WTC11 (cell line): ENCODE measurements at regions not wholly inside any gene's neighbourhood (a gene's known extent, or its start where the extent isn't known, plus 50 kb on each side); places are given as distances from the start of the nearest gene placed in this dataset.

Source experiments
- ATF1 ChIP-seq: sonication (generic); formaldehyde crosslinking; IDR thresholded peaks from 2 replicates; pipeline ENCODE4 v1.8.1; 2023; ENCODE audit warnings: mild to moderate bottlenecking, moderate library complexity, missing genetic modification reagents
- ELF4 ChIP-seq: sonication (generic); formaldehyde crosslinking; IDR thresholded peaks from 2 replicates; pipeline ENCODE4 v1.8.1; 2022; ENCODE audit warnings: low read depth, mild to moderate bottlenecking, moderate library complexity, missing genetic modification reagents
- ESRRA ChIP-seq: sonication (generic); formaldehyde crosslinking; IDR thresholded peaks from 2 replicates; pipeline ENCODE4 v1.8.1; 2022; ENCODE audit warnings: mild to moderate bottlenecking, missing genetic modification reagents, borderline replicate concordance
- FOXJ3 ChIP-seq: sonication (generic); formaldehyde crosslinking; IDR thresholded peaks from 2 replicates; pipeline ENCODE4 v1.9.0; 2021; ENCODE audit warnings: missing genetic modification reagents, mild to moderate bottlenecking, borderline replicate concordance
- FOXP4 ChIP-seq: sonication (generic); formaldehyde crosslinking; IDR thresholded peaks from 2 replicates; pipeline ENCODE4 v1.8.0; 2022; ENCODE audit warnings: mild to moderate bottlenecking, missing genetic modification reagents
- MAX ChIP-seq: sonication (generic); formaldehyde crosslinking; IDR thresholded peaks from 2 replicates; pipeline ENCODE4 v1.8.0; 2022; ENCODE audit warnings: mild to moderate bottlenecking, missing genetic modification reagents
- MLX ChIP-seq: sonication (generic); formaldehyde crosslinking; IDR thresholded peaks from 2 replicates; pipeline ENCODE4 v1.8.1; 2023; ENCODE audit warnings: mild to moderate bottlenecking, missing genetic modification reagents, moderate library complexity
- NFYB ChIP-seq: sonication (generic); formaldehyde crosslinking; conservative IDR thresholded peaks from 2 replicates; pipeline ENCODE4 v1.8.0; 2022; ENCODE audit warnings: low read depth, missing genetic modification reagents
- SP1 ChIP-seq: sonication (generic); formaldehyde crosslinking; conservative IDR thresholded peaks from 2 replicates; pipeline ENCODE4 v1.8.1; 2022; ENCODE audit warnings: missing genetic modification reagents
- TP53 ChIP-seq: sonication (generic); formaldehyde crosslinking; IDR thresholded peaks from 2 replicates; pipeline ENCODE4 v1.8.1; 2023; ENCODE audit warnings: mild to moderate bottlenecking, missing genetic modification reagents
- TF ChIP-seq, protein P1 (sequence below): fragments of 200-600 bp; IDR thresholded peaks from 2 replicates; pipeline ENCODE4 v1.8.0; 2022; ENCODE audit warnings: antibody characterized with exemption
- TF ChIP-seq, protein P2 (sequence below): sonication (generic); formaldehyde crosslinking; IDR thresholded peaks from 2 replicates; pipeline ENCODE4 v1.8.0; 2023; ENCODE audit warnings: missing genetic modification reagents

DNA sequence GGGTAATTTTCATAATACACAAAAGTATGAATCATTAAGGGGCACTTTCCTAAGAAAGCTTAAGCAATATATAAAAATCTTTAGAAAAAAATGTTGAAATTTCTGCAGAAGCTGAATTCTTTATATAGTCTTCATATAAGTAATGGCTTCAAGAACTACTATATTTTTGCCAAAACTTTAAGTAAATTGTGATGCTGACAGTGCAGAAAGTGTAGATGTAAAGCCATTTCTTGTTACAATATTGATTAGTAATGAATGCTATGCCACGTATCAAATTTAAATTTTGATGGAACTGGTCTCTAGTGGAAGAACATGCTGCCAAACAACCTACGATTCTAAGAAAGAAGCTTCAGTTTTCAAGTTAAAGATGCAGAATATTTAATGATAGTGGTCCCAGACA lies 1210.0 kb downstream of the SLITRK1 start:
- TF ChIP-seq FOXJ3 (CRISPR knock-in tag): no peak
- TF ChIP-seq, protein P1, sequence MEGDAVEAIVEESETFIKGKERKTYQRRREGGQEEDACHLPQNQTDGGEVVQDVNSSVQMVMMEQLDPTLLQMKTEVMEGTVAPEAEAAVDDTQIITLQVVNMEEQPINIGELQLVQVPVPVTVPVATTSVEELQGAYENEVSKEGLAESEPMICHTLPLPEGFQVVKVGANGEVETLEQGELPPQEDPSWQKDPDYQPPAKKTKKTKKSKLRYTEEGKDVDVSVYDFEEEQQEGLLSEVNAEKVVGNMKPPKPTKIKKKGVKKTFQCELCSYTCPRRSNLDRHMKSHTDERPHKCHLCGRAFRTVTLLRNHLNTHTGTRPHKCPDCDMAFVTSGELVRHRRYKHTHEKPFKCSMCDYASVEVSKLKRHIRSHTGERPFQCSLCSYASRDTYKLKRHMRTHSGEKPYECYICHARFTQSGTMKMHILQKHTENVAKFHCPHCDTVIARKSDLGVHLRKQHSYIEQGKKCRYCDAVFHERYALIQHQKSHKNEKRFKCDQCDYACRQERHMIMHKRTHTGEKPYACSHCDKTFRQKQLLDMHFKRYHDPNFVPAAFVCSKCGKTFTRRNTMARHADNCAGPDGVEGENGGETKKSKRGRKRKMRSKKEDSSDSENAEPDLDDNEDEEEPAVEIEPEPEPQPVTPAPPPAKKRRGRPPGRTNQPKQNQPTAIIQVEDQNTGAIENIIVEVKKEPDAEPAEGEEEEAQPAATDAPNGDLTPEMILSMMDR: no peak
- no peak for TF ChIP-seq SP1 (CRISPR knock-in tag)
- no peak for TF ChIP-seq MLX
- no peak for TF ChIP-seq MAX (CRISPR knock-in tag)
- TF ChIP-seq TP53: no peak
- TF ChIP-seq ELF4 (CRISPR knock-in tag): no peak
- TF ChIP-seq, protein P2, sequence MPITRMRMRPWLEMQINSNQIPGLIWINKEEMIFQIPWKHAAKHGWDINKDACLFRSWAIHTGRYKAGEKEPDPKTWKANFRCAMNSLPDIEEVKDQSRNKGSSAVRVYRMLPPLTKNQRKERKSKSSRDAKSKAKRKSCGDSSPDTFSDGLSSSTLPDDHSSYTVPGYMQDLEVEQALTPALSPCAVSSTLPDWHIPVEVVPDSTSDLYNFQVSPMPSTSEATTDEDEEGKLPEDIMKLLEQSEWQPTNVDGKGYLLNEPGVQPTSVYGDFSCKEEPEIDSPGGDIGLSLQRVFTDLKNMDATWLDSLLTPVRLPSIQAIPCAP (CRISPR knock-in tag): no peak
- no peak for TF ChIP-seq FOXP4 (CRISPR knock-in tag)
- TF ChIP-seq ESRRA: no peak
- no peak for TF ChIP-seq ATF1 (CRISPR knock-in tag)
- no peak for TF ChIP-seq NFYB (CRISPR knock-in tag)
